Neural cell (in vitro differentiated cells): ENCODE measurements at regions not wholly inside any gene's neighbourhood (a gene's known extent, or its start where the extent isn't known, plus 50 kb on each side); places are given as distances from the start of the nearest gene placed in this dataset.

Source experiments
- CTCF ChIP-seq: fragments of 450-650 bp; IDR thresholded peaks from 2 replicates; pipeline ENCODE4 v1.5.1; 2014; ENCODE audit warnings: antibody characterized with exemption, mild to moderate bottlenecking, moderate library complexity; ENCODE audit not compliant: poor library complexity, severe bottlenecking
- POLR2AphosphoS5 ChIP-seq: IDR thresholded peaks from 2 replicates; pipeline ENCODE4 v1.6.1; 2012

- TF ChIP-seq CTCF, result no peak
- TF ChIP-seq POLR2AphosphoS5, result no peak
These were observed 389.6 kb downstream of the LRIG3 start for GRCh38 chr12:58530742-58531062.
